KOPT-K1 (cell line): ENCODE measurements at regions not wholly inside any gene's neighbourhood (a gene's known extent, or its start where the extent isn't known, plus 50 kb on each side); places are given as distances from the start of the nearest gene placed in this dataset.
"Not testable (repeated sequence)": the region's sequence is repeated elsewhere in the genome, so short reads cannot be mapped to it uniquely, and the experiment has no call there.

Source experiments
- H3K27ac ChIP-seq: fragments of 200-600 bp; sonication (generic); 2 replicates; pipeline ENCODE4 v1.5.1; 2016; ENCODE audit warnings: antibody characterized with exemption, mild to moderate bottlenecking, low read depth, low read length; ENCODE audit not compliant: poor library complexity, severe bottlenecking
- H3K36me3 ChIP-seq: fragments of 200-600 bp; sonication (generic); 2 replicates; pipeline ENCODE4 v1.5.1; 2017; ENCODE audit warnings: antibody characterized with exemption, mild to moderate bottlenecking, low read length, moderate library complexity; ENCODE audit not compliant: insufficient read depth
- H3K9me3 ChIP-seq: fragments of 200-600 bp; sonication (generic); 2 replicates; pipeline ENCODE4 v1.5.1; 2017; ENCODE audit warnings: antibody characterized with exemption, low read length, mild to moderate bottlenecking; ENCODE audit not compliant: insufficient read depth, poor library complexity, severe bottlenecking

DNA sequence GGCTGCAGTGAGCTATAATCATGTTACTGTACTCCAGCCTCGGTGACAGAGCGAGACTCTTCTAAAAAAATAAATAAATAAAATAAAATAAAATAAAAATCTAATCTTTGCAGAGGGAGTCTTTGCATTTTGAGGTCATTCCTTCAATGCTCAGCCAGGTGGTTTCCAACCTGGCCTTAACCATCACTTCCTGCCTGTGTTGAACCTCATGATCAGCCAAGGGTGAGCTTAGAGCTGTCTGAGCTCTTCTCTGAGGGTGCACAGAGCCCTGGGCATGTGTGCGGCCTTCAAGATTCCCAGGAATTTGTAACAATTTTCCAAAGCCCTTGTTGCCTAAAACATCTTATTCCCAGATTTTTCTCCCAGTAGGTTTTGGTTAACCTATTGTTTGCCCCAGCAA lies 94.3 kb downstream of the KCNJ12 start:
- H3K36me3 ChIP-seq, H3K9me3 ChIP-seq: not testable (repeated sequence)

DNA sequence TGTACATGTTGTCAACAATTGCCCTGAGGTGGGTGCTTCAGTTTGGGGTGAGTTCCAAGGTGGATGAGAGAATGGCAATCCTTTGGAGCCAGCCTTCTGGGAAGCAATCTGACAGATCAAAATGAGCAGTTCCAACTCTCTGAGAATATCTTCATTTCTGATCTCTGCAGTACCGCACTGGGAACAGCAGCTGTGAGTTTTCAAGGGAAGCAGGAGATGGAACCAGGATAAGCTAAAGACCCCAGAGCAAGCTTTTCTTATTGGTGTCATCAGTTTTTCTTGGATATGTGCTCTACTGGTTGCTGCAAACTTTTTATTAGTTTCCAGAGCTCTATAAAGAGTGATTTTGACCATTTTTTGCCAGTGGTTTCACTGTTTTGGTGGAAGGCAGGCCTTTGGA lies 94.7 kb downstream of the KCNJ12 start:
- Histone ChIP-seq H3K9me3 (no peaks in the 10 kb centered on the region), H3K36me3 (no peaks in the 10 kb centered on the region), H3K27ac (no peak overlapping the region)

More for the DNA sequence above, 94.3 kb downstream of the KCNJ12 start:
- H3K27ac ChIP-seq: not testable (repeated sequence)

DNA sequence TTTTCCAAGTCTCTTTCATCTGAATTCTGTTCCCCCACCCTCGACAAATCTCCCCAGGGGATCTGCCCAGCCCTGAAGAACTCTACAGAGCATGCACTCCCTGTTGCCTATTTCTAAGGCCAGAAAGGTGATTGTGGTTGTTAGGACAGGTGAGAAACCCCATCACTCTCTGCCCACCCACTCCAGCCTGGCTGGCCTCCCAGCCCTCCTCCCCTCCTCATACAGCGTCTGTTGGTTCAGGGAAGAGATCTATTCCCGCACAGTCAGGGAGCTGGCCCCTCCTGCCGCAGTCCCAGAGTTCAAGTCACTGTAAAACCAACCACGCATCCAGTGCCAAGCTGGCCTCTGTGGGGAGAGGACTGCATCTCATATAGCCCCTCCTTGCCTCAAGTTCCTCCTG lies 98.7 kb downstream of the KCNJ12 start:
- Histone ChIP-seq H3K27ac (no peak overlapping the region), H3K36me3 (no peaks in the 10 kb centered on the region), H3K9me3 (peaks cover 18% of the 10 kb centered on the region)

DNA sequence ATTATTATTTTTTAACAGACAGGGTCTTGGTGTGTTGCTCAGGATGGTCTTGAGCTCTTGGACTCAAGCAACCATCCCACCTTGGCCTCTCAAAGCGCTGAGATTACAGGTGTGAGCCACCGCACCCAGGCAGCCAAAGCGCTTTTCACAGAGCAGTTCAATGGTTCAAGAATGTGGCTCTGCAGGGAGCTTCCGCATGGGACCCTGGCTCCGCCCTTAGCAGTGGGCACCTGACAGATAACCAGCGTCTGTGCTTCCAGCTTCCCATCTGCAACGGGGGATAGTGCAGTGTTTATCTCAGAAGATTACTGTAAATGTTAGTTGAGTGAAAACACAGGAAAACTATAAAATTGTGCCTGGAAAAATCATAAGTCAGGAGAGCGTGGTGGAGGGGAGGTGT lies 99.4 kb downstream of the KCNJ12 start:
- H3K27ac ChIP-seq: no peak overlapping the region
- H3K9me3 ChIP-seq: peaks cover 18% of the 10 kb centered on the region
- H3K36me3 ChIP-seq: no peaks in the 10 kb centered on the region

DNA sequence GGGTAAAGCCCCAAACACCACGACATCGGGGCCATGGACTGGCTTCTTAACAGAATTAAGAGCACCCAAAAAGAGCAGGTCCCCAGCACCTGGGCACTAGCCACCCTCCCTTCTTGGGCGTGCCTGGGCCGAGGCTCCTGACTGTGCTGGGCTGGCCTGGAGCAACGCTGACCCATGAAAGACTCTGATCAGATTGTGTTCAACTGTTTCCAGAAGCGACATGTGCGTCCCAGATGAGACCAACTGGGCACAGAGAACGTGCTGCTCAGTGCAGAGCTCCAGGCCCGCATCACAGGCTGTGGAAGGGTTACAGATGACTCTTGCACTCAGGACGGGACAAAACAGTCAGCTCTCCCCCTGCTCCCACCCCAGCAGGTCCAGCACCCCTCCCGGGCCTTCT lies 100.7 kb downstream of the KCNJ12 start:
- Histone ChIP-seq H3K9me3 (peaks cover 18% of the 10 kb centered on the region), H3K36me3 (no peaks in the 10 kb centered on the region), H3K27ac (no peak overlapping the region)

DNA sequence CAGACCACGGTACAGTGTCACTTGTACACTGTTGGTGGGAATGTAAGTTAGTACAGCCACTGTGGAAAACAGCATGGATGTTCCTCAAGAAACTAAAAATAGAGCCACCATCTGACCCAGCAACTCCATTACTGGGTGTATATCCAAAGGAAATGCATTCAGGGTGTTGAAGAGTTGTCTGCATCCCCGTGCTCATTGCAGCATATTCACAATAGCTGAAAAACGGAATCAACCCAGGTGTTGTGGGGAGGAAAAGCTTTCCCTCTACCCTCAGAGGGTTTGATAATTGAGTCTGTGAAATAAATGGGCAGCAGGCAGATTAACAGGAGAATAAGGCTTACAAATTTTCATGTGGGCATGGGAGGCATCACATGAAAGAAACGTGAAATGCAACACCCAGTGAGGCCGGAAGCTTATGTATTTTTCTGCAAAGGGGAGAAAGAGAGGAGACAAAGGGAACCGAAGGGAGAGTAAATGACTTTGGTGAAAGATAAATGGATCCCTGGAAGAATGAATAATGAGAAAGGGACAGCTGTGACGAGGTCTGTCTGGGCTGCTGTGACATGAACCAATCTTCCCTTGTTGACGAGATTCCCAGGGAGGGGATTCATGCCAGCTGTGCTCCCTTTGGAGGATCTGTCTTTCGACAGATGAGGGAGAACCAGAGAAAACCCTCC lies 106.2 kb downstream of the KCNJ12 start:
- peaks cover 18% of the 10 kb centered on the region for H3K9me3 ChIP-seq
- H3K27ac ChIP-seq: no peak overlapping the region
- H3K36me3 ChIP-seq: no peaks in the 10 kb centered on the region

DNA sequence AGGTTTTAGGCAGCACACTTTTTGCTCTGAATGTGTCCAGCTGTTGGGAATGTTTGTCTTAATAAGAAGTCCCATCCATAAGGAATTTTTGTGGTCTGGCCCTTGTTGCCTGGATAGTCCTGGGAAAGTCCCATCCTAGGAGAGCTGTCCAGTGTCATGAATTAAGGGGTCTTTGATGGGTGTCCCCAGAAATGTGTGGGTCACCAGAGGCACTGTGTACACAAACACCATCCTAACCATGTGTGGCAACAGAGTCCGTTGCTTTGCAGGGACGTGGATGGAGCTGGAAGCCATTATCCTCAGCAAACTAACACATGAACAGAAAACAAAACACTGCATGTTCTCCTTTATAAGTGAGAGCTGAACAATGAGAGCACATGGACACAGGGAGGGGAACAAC lies 111.9 kb downstream of the KCNJ12 start:
- H3K36me3 ChIP-seq, H3K27ac ChIP-seq, H3K9me3 ChIP-seq: not testable (repeated sequence)

DNA sequence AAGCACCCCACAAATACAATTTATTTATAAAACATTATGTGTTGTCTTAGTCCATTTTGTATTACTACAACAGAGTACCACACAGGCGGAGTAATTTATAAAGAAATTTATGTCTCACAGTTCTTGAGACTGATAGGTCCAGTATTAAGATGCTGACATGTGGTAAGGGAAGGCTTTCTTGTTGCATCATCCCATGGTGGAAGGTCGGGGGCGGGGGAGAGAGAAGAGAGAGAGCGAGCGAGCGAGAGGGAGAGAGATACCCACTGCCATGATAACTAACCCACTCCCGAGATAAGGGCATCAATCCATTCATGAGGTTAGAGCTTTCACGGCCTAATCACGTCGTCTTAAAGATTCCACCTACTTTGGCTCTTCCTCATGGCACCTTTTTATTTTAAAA lies 117.8 kb downstream of the KCNJ12 start:
- Histone ChIP-seq H3K9me3 (no peaks in the 10 kb centered on the region), H3K27ac (no peak overlapping the region), H3K36me3 (no peaks in the 10 kb centered on the region)

DNA sequence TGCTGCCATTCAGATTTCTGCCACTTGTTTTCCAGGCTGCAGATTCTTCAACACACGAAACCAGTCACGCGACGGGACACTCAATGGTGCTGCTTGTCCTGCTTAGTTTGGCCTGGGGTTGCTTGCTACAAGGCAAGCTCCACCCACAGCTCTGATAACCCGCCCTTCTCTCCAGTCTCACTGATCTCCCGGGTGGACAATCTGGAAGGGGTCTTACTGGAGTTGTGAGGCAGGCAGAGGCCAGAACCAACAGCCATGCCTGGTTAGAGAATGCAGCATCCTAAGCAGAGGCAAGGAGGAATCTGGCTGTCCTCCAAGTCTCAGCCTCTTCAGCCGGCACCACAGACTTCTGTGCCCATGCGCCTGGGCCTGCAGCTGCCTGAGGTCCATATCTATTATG lies 119.1 kb downstream of the KCNJ12 start:
- Histone ChIP-seq H3K36me3 (no peaks in the 10 kb centered on the region), H3K27ac (no peak overlapping the region), H3K9me3 (no peaks in the 10 kb centered on the region)

DNA sequence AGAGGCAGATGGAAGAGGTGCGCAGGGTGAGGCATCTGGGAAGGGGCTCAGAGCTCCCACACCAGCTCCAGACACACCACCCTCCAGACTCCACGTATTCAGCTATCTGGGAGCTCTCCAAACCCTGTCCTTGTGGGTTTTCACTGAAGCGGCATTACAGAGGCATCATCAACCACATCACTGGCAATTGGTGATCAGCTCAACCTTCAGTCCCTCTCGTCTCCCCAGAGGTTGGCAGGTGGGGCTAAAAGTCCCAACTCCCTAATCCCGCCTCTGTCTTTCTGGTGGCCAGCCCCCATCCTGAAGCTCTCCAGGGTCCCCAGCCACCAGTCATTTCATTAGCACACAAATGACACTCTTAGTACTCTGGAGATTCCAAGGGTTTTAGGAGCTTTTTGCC lies 123.9 kb downstream of the KCNJ12 start:
- H3K9me3 ChIP-seq: no peaks in the 10 kb centered on the region
- H3K27ac ChIP-seq: no peak overlapping the region

DNA sequence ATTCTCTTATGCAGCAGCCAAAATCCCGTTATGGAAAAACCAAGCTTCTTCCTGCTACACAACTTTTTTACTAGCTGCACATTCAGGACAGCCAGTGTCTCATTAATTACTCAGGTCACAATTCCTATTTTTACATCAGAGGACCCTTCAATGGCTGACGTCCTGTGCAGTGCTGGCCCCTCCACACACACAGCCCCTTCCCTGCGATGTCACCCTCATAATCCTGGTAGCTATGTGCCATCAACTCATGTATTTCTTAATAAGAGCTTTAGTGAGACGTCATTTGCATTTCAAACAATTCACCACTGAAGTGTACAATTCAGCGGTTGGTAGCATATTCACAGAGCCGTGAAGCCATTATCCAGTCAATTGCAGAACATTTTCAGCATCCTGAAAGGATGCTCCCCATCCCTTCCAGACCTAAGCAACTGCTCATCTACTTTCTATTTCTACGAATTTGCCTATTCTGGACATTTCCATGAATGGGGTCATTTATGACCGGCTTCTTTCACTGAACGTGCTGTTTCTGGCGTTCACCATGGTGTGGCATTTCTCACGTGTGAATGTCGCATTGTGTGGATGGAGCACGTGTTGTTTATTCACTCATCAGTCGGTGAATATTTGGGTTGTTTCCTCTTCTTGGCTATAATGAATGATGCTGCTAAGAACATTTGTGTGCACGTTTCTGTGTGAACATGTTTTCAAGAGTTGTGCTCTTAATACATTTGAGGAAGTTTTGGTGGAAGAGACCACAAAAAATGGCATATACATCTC lies 126.0 kb downstream of the KCNJ12 start:
- H3K36me3 ChIP-seq, H3K9me3 ChIP-seq, H3K27ac ChIP-seq: not testable (repeated sequence)

More for the DNA sequence above, 123.9 kb downstream of the KCNJ12 start:
- no peaks in the 10 kb centered on the region for H3K36me3 ChIP-seq

DNA sequence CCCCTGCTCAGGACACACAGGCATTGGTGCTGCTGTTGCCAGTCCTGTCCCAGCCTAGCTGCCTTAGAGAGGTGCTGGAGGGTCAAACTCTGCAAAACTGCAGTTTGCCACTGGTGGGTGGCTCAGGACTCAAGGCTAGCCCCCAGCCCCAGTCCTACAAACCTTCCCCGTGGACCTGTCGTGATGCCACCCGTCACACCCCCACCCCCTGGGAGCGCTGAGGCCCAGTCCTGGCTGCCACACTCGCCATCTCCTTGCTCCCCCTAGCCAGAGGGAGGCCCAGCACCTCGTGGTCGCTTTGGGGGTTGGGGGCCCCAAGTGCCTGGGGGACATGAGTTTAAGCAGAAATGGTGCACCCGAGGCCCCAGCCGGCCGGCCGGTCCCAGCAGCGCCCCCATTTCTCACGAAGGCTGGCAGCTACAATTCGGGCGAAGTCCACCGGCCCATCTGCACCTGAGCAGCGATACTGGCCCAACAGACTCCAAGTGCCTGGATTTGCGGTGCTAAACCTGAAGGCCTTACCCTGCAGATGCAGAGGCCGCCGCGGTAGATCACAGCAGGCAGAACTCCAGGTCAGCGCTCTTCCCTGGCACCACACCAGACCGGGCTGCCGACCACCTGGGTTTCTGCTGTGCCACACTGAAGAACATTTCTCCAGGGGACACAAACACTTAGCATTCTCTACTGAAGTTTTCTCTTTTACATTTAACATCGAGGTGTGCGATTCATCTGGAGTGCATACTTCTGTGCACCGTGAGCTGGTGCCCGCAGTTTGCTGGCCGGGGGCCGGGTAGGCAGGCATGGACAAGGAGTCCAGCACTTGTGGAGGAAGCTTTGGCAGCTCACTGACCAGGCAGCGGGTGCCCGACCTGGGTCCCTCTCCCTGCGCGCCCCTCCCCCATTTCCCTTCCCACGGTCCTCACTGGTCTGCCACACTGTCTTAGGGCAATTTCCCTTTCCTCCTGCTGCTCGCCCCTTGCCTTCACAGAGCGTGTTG lies 130.0 kb downstream of the KCNJ12 start:
- Histone ChIP-seq H3K36me3 (no peaks in the 10 kb centered on the region), H3K27ac (no peak overlapping the region), H3K9me3 (no peaks in the 10 kb centered on the region)

DNA sequence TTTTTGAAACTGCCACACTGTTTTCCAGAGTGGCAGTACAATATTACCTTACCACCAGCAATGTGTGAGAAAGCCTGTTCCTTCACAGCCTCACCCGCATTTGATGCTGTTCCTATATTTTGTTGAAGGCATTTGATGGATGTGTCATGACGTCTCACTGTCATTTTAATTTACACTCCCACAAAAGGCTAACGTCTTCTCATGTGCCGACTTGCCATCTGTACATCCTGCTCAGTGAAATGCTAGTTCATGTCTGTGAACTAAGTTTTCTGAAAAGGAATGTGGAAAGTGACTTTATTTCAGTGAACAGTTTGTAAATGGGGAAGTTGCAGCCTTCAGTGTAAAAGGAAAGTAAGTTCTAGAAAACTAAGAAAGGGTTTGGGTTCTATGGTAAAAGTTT lies 131.6 kb downstream of the KCNJ12 start:
- not testable (repeated sequence) for H3K36me3 ChIP-seq, H3K9me3 ChIP-seq, H3K27ac ChIP-seq

DNA sequence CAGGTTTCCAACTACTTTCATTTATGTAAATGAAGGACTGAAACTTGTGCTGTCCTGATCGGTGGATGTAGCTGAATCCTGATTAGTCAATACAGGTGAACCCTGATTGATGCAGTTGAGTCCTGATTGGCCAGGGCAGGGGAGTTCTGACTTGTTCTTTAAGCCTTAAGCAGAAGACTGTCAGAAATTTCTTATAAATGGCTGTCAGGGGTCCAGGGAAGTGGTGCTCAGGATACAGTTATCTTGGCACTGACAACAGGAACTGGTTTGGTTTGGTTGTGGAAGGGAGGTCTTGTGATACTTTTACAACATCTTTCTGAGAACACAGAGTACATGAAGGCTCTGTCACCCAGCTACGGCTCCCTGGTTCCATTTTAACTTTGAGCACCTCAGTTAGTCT lies 132.1 kb downstream of the KCNJ12 start:
- H3K27ac ChIP-seq: no peak overlapping the region
- no peaks in the 10 kb centered on the region for H3K36me3 ChIP-seq
- H3K9me3 ChIP-seq: no peaks in the 10 kb centered on the region

DNA sequence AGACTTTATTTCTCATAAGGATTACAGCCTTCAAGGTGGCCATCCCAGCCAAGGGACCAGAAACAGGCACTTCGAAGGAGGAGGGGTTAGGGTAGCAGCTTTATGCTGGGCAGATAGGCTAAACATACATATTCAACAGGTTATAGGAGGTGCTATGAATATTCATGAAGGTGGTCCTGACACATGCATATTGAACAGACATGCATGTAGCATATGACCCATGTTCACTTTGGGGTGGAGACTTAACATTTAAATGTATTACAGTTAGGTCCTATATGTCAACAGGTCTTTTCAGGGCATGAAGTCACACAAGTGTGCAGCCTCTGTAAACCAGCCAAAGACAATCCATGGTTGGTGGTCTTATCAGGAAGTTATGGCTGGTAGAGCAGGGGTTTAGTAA lies 133.2 kb downstream of the KCNJ12 start:
- not testable (repeated sequence) for H3K9me3 ChIP-seq, H3K27ac ChIP-seq, H3K36me3 ChIP-seq
